ENCODE measurements at regions not wholly inside any gene's neighbourhood (a gene's known extent, or its start where the extent isn't known, plus 50 kb on each side); places are given as distances from the start of the nearest gene placed in this dataset.

DNA sequence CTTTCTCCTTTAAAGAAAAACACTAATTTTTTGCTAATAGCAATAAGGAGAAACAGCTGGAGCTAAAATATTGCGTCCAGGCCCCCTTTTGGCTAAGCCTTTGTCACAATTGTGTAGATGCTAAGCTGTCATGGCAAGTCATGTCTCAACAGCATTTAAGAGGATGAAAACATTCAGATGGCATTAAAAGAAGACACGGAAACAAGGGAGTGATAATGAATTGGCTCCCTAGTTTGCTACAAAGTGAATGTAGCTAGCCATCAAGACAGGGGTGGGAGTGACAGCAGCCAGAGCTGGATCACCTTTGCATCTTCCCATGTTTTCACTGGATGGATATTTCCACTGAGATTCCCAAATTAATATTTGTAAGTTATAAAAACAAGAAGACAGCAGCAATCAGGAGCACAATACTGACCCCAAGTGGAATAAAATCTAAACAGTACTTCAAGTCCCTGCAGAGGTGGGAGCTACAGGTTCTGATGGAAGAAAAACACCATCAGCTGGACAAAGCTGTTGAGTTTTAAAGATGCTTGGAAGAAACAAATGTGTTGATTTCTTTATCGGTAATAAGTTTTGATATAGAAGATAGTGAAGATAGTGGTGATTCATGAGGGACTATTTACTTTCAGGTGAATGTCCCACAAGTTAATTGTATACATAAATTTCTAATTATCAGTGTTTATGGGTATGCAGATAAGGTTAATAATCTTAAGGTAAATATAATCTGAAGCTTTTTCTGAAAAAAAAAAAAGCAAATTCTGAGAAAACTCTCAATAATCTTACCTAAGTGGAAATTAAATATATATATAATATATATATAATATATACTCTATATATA, 129.4 kb downstream of the SLC16A9 start:
- no peak overlapping the region for H3K27ac ChIP-seq (ENCODE audit: low read depth, low read length, severe bottlenecking)
- WGBS, 2 experiments (ENCODE audit: insufficient coverage in 2 of 2): 50% methylated on average over 2 to 3 of the region's 3 CpGs
- no peaks in the 10 kb centered on the region for H3K36me3 ChIP-seq (ENCODE audit: control insufficient read depth, insufficient read depth, low read length)
- H3K9me3 ChIP-seq (ENCODE audit: control insufficient read depth, low read length): no peaks in the 10 kb centered on the region
- peaks cover 7% of the 10 kb centered on the region for H3K4me1 ChIP-seq (ENCODE audit: control insufficient read depth, insufficient read depth, low read length, poor library complexity, severe bottlenecking)
- H3K4me3 ChIP-seq (ENCODE audit: extremely low read depth, insufficient read depth, low read length, poor library complexity, severe bottlenecking): no peak overlapping the region

DNA sequence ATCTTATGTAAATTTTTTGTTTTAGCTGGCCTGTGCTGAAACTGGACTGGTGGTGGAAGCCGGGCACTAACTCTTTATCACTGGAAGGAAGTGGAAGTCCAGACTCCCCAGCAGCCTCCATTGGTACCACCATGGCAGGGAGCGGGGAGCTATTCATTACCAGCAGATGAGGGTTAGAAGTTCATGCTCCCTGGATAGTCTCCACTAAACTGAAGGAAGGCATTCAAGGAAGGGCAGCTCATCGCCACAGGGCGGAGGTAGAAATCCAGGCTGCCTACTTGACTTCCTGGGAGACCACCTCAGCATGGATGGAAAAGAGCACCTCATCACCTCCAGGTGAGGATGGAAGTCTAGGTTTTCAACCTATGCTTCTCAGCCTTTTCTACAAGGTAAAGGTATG, 130.9 kb downstream of the SLC16A9 start:
- WGBS, 2 experiments (ENCODE audit: insufficient coverage in 2 of 2): 92 to 100% methylated on average over 2 to 4 of the region's 4 CpGs
- no peak overlapping the region for H3K4me3 ChIP-seq (ENCODE audit: extremely low read depth, insufficient read depth, low read length, poor library complexity, severe bottlenecking)
- H3K9me3 ChIP-seq (ENCODE audit: control insufficient read depth, low read length): no peaks in the 10 kb centered on the region
- H3K4me1 ChIP-seq (ENCODE audit: control insufficient read depth, insufficient read depth, low read length, poor library complexity, severe bottlenecking): peaks cover 7% of the 10 kb centered on the region
- H3K36me3 ChIP-seq (ENCODE audit: control insufficient read depth, insufficient read depth, low read length): no peaks in the 10 kb centered on the region
- H3K27ac ChIP-seq (ENCODE audit: low read depth, low read length, severe bottlenecking): no peak overlapping the region

DNA sequence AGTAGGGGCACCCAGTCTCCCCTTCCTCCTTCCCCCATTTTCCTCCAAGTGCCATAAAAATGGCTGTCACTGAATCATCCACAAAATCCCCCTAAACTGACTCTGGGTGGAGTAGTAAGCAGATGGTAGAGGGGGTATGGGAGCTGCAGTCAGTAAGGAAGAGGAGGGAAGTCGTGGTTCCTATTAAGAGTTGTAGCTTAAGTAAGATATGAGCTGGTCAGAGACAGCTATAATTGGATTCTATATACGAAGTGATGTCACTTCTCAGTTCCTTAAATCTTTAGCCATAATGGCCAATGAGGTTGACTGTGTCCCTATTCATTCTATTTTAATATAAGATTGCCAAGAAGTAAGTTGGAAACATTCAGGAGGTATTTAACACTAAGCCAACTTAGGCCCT, 131.7 kb downstream of the SLC16A9 start:
- Histone ChIP-seq H3K4me1 (ENCODE audit: control insufficient read depth, insufficient read depth, low read length, poor library complexity, severe bottlenecking) (peaks cover 7% of the 10 kb centered on the region), H3K36me3 (ENCODE audit: control insufficient read depth, insufficient read depth, low read length) (no peaks in the 10 kb centered on the region), H3K9me3 (ENCODE audit: control insufficient read depth, low read length) (no peaks in the 10 kb centered on the region), H3K4me3 (ENCODE audit: extremely low read depth, insufficient read depth, low read length, poor library complexity, severe bottlenecking) (no peak overlapping the region), H3K27ac (ENCODE audit: low read depth, low read length, severe bottlenecking) (no peak overlapping the region)
- 33 to 80% methylated on average over 1 of the region's 2 CpGs for WGBS, 2 experiments (ENCODE audit: insufficient coverage in 2 of 2)

DNA sequence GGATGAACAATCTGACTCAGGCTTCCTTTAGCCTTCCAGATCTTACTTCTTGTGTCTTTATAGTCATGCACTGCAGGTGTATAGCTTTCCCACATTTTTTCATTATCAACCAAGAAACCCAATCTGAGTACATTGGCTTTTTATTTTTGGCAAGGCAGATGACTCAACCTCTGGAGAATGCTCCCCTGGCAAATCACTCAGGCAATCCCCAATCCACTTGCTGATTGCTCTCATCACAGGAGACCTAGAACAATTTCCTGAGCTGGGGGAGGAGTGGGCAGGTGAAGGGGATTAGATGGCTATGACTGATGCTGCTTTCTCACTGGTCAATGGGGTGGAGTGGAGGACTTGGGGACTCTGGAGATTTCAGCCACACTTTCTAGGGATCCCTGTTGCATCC, 134.4 kb downstream of the SLC16A9 start:
- H3K36me3 ChIP-seq (ENCODE audit: control insufficient read depth, insufficient read depth, low read length): no peaks in the 10 kb centered on the region
- H3K4me3 ChIP-seq (ENCODE audit: extremely low read depth, insufficient read depth, low read length, poor library complexity, severe bottlenecking): no peak overlapping the region
- H3K9me3 ChIP-seq (ENCODE audit: control insufficient read depth, low read length): no peaks in the 10 kb centered on the region
- no peak overlapping the region for H3K27ac ChIP-seq (ENCODE audit: low read depth, low read length, severe bottlenecking)
- peaks cover 7% of the 10 kb centered on the region for H3K4me1 ChIP-seq (ENCODE audit: control insufficient read depth, insufficient read depth, low read length, poor library complexity, severe bottlenecking)

DNA sequence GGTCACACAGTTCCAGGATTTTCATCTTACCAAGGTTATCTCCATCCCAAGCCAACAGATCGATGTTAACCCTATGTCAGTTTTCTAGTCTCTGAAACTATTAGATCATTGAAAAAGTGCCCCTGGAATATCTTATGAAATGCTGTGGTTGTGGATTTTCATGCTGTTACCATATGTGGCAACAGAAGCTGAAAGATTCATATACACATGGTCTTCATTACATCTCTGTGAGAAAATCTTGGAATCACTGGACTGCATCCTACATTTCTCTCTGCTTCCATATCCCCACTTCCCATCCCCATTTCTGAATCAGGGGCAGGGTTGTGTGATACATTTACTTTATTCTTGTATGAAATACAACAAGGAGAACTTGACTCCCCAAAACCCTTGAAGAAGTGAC, 146.1 kb downstream of the SLC16A9 start:
- no peaks in the 10 kb centered on the region for H3K36me3 ChIP-seq (ENCODE audit: control insufficient read depth, insufficient read depth, low read length)
- no peak overlapping the region for H3K27ac ChIP-seq (ENCODE audit: low read depth, low read length, severe bottlenecking)
- no peak overlapping the region for H3K4me3 ChIP-seq (ENCODE audit: extremely low read depth, insufficient read depth, low read length, poor library complexity, severe bottlenecking)
- H3K4me1 ChIP-seq (ENCODE audit: control insufficient read depth, insufficient read depth, low read length, poor library complexity, severe bottlenecking): peaks cover 10% of the 10 kb centered on the region
- H3K9me3 ChIP-seq (ENCODE audit: control insufficient read depth, low read length): no peaks in the 10 kb centered on the region
- 100% methylated on average over 1 of the region's 1 CpG; no CpG with 5 or more reads in 1 of the 2 experiments for WGBS, 2 experiments (ENCODE audit: insufficient coverage in 2 of 2)

DNA sequence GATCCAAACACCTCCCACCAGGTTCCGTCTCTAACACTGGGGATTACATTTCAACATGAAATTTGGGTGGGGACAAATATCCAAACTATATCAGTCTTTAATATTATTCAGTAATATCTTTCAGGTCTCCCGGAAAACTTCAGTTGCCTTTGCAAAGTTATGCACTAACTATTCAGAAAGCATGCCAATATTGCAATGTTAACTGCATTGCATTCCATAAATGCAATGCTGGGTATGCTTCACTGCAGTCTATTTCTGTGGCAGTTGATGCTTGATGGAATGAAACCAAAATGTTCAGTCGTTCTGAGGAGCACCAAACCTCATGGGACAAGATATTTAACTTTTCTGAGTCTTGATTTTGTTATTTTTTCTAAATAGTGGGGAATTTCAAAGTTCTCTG, 147.5 kb downstream of the SLC16A9 start:
- H3K27ac ChIP-seq (ENCODE audit: low read depth, low read length, severe bottlenecking): no peak overlapping the region
- WGBS, 2 experiments (ENCODE audit: insufficient coverage in 2 of 2): 92 to 100% methylated on average over 1 to 2 of the region's 3 CpGs
- peaks cover 21% of the 10 kb centered on the region for H3K4me1 ChIP-seq (ENCODE audit: control insufficient read depth, insufficient read depth, low read length, poor library complexity, severe bottlenecking)
- no peaks in the 10 kb centered on the region for H3K36me3 ChIP-seq (ENCODE audit: control insufficient read depth, insufficient read depth, low read length)
- H3K9me3 ChIP-seq (ENCODE audit: control insufficient read depth, low read length): no peaks in the 10 kb centered on the region
- H3K4me3 ChIP-seq (ENCODE audit: extremely low read depth, insufficient read depth, low read length, poor library complexity, severe bottlenecking): no peak overlapping the region

DNA sequence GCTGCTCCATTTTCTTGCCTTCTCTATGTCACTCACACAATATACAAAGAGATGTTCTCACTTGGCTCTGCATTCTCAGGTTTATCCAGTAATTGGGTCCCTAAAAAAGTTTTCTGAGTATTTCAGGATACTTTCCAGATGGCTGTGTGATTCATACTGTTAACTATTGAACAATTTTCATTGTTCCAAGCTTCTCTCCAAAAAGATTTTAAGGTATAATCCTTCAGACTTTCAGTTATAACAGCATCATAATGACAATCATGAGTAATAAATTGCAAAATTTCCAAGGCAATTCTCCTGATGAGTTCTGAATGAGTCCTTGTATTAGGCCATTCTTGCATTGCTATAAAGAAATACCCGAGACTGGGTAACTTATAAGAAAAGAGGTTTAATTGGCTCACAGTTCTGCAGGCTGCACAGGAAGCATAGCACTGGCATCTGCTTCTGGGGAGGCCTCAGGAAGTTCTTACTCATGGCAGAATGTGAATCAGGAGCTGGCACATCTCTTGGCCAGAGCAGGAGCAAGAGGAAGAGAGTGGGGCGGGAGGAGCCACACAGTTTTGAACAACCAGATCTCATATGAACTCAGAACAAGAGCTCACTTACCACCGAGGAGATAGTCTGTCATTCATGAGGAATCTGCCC, 148.1 kb downstream of the SLC16A9 start:
- Histone ChIP-seq H3K36me3 (ENCODE audit: control insufficient read depth, insufficient read depth, low read length) (no peaks in the 10 kb centered on the region), H3K4me1 (ENCODE audit: control insufficient read depth, insufficient read depth, low read length, poor library complexity, severe bottlenecking) (peaks cover 22% of the 10 kb centered on the region), H3K27ac (ENCODE audit: low read depth, low read length, severe bottlenecking) (peak overlapping the region; percentile 30), H3K9me3 (ENCODE audit: control insufficient read depth, low read length) (no peaks in the 10 kb centered on the region), H3K4me3 (ENCODE audit: extremely low read depth, insufficient read depth, low read length, poor library complexity, severe bottlenecking) (no peak overlapping the region)
- WGBS, 2 experiments (ENCODE audit: insufficient coverage in 2 of 2): 90 to 100% methylated on average over 1 to 2 of the region's 3 CpGs

DNA sequence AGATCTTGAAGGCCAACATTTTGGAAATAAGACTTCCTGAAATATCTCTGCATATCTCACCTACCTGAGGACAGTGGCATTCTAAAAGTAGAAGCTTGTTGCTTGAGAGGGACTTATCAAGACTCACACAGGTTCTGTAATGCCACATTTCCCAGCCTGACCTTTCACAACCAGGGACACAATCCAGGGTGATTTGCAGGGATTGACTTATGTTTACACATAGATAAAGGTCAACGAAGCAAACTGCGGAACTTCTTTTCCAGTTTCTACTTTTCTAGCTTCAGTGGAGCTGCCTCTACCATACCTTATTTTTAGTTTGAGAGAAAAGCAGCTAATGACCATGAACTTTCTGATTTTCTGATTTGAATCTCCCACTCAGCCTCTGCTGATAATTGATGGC, 148.7 kb downstream of the SLC16A9 start:
- no peaks in the 10 kb centered on the region for H3K9me3 ChIP-seq (ENCODE audit: control insufficient read depth, low read length)
- H3K27ac ChIP-seq (ENCODE audit: low read depth, low read length, severe bottlenecking): peak overlapping the region; percentile 30
- WGBS, 2 experiments (ENCODE audit: insufficient coverage in 2 of 2): 92 to 94% methylated on average over 2 of the region's 2 CpGs
- peaks cover 22% of the 10 kb centered on the region for H3K4me1 ChIP-seq (ENCODE audit: control insufficient read depth, insufficient read depth, low read length, poor library complexity, severe bottlenecking)
- H3K4me3 ChIP-seq (ENCODE audit: extremely low read depth, insufficient read depth, low read length, poor library complexity, severe bottlenecking): no peak overlapping the region
- H3K36me3 ChIP-seq (ENCODE audit: control insufficient read depth, insufficient read depth, low read length): no peaks in the 10 kb centered on the region

DNA sequence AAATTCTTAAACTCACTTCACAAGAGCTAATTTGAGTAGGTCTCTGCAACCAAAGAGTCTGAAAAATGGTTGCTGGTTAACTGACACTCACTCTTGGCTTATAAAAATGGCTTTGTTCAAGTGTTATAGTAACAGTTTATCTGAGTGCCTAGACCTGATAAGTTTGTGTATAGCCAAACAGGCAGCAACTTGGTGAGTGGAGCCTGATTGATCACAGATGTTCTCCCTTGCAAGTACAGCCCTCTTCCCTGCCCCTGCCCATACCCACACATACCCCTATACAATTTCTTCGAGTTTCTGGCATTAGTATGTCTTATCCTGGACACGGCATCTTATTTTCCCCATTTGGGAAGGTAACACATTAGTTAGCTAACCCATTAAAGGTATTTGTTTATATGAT, 149.5 kb downstream of the SLC16A9 start:
- Histone ChIP-seq H3K36me3 (ENCODE audit: control insufficient read depth, insufficient read depth, low read length) (no peaks in the 10 kb centered on the region), H3K9me3 (ENCODE audit: control insufficient read depth, low read length) (no peaks in the 10 kb centered on the region), H3K27ac (ENCODE audit: low read depth, low read length, severe bottlenecking) (no peak overlapping the region), H3K4me3 (ENCODE audit: extremely low read depth, insufficient read depth, low read length, poor library complexity, severe bottlenecking) (no peak overlapping the region), H3K4me1 (ENCODE audit: control insufficient read depth, insufficient read depth, low read length, poor library complexity, severe bottlenecking) (peaks cover 22% of the 10 kb centered on the region)
- WGBS, 2 experiments (ENCODE audit: insufficient coverage in 2 of 2): 100% methylated on average over 1 of the region's 2 CpGs

DNA sequence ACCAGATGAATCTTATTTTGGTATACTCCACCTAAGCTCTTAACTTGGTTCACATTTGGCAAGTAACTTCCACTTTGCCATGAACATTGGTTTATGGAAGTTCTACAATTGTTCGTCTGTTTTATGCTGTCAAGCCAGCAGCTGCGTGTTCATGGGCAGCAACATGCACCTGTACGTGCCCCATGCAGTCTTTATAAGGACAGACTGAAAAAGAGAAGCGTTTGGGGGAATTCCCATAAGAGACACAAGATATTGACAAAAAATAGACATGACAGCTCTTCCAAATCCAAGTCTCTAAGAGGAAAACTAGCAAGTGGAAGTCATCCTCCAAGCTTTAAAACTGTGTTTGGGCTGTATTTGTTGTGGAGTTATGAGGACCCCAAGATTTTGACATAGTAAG, 151.6 kb downstream of the SLC16A9 start:
- Histone ChIP-seq H3K27ac (ENCODE audit: low read depth, low read length, severe bottlenecking) (no peak overlapping the region), H3K4me1 (ENCODE audit: control insufficient read depth, insufficient read depth, low read length, poor library complexity, severe bottlenecking) (peaks cover 22% of the 10 kb centered on the region), H3K4me3 (ENCODE audit: extremely low read depth, insufficient read depth, low read length, poor library complexity, severe bottlenecking) (no peak overlapping the region), H3K36me3 (ENCODE audit: control insufficient read depth, insufficient read depth, low read length) (no peaks in the 10 kb centered on the region), H3K9me3 (ENCODE audit: control insufficient read depth, low read length) (no peaks in the 10 kb centered on the region)
- 86 to 95% methylated on average over 2 to 4 of the region's 4 CpGs for WGBS, 2 experiments (ENCODE audit: insufficient coverage in 2 of 2)

DNA sequence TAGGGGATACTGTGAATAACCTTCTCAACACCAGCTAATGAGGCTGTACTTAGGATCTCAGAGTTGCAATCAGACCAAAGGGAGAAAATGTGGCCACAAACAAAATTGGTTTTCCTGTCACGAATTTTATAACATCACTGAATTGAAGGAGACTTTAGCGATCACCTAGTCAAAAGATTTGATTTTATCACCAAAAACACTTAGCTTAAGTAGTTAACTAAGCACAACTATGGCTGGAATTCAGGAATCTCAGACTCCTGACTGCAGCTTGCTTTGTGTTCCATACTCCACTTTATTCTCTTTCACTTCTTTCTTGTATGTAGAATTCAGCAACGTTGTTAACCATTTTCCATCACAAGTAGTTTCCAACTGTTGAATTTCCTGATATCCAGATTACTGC, 152.0 kb downstream of the SLC16A9 start:
- Histone ChIP-seq H3K4me1 (ENCODE audit: control insufficient read depth, insufficient read depth, low read length, poor library complexity, severe bottlenecking) (peaks cover 22% of the 10 kb centered on the region), H3K27ac (ENCODE audit: low read depth, low read length, severe bottlenecking) (no peak overlapping the region), H3K9me3 (ENCODE audit: control insufficient read depth, low read length) (no peaks in the 10 kb centered on the region), H3K36me3 (ENCODE audit: control insufficient read depth, insufficient read depth, low read length) (no peaks in the 10 kb centered on the region), H3K4me3 (ENCODE audit: extremely low read depth, insufficient read depth, low read length, poor library complexity, severe bottlenecking) (no peak overlapping the region)
- 20 to 38% methylated on average over 2 of the region's 3 CpGs for WGBS, 2 experiments (ENCODE audit: insufficient coverage in 2 of 2)
